ENCODE measurements at regions not wholly inside any gene's neighbourhood (a gene's known extent, or its start where the extent isn't known, plus 50 kb on each side); places are given as distances from the start of the nearest gene placed in this dataset.
"Not testable (repeated sequence)": the region's sequence is repeated elsewhere in the genome, so short reads cannot be mapped to it uniquely, and the experiment has no call there.

DNA sequence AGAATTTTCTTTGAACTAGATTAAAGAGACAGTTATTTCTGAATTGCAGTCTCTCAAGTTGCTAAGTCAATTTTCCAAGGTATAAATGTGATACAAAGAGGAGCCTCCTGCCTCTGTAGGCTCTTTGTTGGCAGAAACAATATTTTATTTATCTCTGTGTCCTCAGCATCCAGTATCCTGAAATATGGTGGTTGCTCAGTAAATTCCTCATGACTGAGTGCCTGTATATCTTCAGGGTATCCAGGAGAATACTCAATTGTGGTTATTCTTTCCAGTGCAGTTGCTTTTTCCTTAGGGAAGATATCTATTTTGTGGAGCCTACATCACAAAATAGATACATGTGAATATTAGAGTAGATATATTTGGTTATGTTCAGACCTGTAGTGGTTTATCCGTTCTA is 144.8 kb upstream of the FERD3L start:
- DNase-seq = no peak

DNA sequence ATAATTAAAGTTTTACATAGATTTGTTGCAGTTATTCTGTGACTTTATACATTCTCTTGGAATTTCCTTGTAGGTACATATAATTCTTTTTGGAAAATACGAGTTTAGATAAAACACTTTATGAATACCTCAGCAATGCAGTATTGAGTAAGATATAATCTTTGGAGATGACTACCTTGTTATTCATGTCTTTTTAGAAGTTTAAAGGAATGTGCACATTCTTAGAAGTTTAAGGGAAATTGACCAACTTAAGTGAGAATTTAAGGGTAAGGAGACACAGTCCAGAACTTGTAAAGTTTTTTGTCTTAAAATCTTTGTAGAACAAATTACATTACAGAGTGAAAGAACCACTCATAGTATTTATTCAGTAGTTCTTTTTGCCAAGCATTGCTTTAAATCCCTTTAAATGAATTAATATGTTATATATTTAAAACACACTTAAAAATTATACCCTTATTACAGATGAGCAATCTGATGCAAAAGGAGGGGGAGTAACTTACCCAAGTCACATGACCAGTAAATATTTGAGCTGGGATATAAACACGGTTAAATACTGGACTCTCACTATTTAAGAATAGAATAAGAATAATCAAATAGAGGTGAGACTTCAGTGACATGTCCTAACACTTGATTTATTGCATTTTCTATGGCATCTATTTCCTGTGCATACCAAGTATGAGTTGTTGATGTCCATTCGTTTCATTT is 139.5 kb upstream of the FERD3L start:
- no peak for DNase-seq

DNA sequence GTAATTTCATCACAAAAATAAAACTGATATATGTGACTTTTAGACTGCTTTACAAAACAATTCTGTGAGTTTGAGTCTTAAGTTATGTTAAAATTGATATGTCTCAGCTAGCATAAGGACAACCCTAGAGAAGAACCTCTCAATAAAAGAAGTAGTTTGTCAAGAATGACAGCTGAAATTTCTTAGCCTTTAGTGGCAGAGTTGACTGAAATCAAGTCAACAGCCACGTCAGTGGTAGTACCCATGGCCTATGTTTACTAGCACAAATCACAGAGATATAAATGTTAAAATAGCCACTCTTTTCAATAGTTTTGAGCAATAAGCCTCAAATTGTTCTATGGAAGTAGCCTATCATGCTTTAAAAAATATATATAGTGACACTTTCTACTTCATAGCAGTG is 138.9 kb upstream of the FERD3L start:
- DNase-seq = no peak

DNA sequence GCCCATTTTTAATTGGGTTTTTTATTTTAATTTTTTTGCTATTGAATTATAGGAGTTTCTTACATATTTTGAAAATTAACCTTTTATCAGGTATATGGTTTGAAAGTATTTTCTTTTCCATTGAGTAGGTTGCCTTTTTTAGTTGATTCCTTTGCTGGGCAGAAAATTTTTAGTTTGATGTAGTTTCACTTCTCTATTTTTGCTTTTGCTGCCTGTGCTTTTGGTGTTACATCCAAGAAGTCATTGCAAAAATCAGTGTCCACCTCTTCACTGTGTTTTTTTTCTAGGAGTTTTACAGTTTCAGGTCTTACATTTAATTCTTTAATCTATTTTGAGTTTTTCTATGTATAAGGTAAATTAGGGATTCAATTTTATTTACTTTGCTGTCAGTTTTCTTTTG is 129.8 kb upstream of the FERD3L start:
- DNase-seq = no peak

DNA sequence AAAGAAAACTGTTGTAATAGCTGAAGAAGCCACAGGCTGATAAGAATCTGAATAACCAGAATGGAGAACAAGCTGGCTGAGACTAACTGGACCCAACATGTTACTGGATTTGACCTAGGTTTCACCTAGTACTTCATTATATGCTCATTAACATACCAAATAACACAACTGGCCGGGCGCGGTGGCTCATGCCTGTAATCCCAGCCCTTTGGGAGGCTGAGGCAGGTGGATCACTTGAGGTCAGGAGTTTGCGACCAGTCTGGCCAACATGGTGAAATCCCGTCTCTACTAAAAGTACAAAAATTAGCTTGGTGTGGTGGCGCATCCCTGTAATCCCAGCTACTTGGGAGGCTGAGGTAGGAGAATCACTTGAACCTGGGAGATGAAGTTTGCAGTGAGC is 127.1 kb upstream of the FERD3L start:
- not testable (repeated sequence) for DNase-seq

DNA sequence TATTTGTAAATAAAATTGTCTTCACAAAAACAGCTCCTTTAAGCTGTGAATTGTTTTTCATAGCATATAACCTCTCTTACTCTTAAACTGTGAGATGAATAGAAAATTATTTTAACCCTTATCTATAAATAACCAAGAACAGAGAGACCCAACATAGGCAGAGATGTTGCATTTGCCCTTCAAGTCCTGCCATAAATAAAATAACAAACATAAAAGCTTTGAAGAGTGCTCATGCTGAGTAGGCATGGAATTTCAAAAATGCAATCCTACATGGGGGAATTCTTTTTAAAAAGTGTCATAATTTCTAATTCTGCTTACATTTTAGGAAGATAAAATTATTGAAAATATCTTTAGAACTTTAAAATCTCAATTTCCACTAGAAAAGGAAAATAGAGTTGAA is 124.1 kb upstream of the FERD3L start:
- no peak for DNase-seq

DNA sequence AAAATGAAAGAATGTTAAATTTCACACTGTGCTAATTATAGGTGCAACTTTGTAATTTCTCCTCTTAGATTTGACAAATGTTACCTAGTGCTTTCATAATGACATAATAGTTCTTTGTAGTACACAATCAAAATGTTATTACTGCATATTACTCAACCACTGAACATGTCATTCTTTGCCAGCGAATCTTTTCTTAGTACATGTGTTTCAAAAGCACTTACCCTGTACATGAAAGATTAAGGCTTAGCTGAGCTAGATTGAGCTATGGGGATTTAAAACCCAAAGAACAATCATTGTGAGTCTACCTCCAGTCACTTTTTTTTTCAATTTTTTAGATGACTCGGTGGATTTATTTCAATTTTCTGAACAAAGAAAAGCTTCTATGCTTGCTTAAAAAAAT is 123.5 kb upstream of the FERD3L start:
- DNase-seq = no peak

DNA sequence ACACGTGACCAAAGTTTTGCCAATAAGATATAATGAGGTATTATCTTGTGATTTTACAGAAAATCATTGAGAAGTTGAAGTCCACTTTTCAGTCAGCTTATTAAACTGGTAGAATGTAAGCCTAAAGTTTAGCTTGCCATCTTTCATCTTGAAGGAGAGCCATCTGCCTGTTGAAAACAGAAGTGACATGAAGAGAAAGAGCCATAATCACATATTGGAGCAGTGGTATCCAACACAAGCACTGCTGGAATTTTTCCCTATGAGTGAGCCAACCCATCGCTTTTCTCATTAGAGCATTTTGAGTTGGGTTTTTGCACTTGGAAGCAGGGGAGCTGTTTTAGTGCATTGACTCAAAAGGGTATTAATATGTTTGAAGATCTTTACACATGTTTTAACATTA is 117.6 kb upstream of the FERD3L start:
- no peak for DNase-seq

DNA sequence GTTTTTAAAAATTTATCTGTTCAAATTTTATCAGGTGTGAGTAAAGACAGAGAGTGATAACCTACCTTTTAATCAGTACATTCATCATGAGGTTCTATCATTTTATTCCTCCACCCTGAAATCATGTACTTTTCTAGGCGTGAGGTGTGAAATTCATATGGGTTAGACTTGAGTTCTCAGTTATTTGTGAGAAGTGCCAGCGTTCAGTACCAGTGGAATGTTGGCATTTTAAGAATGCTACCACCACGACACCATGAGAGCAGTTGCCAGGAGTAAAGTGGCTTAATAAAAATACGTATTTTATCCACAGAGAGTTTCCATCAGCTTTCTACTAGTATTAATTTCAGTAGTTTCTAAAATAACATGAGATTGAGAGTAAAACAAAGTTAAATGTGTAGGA is 104.1 kb upstream of the FERD3L start:
- DNase-seq = no peak

DNA sequence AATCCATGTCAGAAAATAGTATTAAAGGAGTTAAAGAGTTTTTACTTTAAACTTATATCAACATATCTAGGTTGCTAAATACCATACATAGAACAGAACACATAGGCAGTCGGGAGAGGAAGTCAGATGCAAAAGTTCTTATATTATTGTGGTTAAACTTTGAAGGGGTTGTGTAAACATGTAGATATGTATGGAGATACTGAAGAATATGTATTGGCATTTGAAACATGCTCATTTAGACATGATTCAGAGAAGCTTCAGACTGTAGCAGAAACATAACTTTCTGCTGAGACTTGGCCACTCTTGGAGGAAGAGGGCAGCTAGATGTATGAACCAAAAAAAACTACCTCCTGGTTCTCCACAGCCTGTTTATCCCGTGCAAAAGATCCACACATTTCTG is 103.5 kb upstream of the FERD3L start:
- DNase-seq = no peak

DNA sequence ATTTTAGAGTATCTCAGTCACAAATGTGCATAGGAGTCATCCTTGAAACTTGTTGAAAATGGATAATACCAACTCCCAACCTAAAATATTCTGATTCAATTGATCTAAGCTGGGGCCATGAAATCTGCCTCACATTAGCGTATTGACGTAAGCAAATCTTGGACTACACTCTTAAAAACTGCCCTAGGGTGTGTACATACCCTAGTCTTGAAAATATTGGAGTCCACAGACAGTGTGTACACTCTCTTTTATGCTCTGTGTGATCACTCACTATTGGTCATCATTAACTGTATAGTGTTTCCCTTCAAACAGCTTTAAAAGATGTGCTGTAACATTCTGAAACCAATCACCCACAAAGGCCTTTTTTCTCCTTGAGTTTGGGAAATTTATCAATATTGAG is 102.9 kb upstream of the FERD3L start:
- no peak for DNase-seq

DNA sequence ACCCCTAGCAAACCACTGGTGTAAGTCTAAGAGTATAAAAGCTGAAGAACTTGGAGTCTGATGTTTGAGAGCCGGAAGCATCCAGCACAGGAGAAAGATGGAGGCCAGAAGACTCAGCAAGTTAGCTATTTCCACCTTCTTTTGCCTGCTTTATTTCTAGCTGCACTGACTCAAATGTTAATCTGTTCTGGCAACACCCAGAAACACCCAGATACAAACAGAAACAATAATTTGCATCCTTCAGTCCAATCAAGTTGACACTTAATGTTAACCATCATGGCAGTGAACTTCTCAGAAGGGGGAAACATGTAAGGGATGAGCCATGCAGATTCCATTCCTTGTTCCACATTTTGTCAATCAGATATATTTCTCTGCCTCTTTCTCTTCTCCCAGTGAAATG is 101.8 kb upstream of the FERD3L start:
- no peak for DNase-seq

DNA sequence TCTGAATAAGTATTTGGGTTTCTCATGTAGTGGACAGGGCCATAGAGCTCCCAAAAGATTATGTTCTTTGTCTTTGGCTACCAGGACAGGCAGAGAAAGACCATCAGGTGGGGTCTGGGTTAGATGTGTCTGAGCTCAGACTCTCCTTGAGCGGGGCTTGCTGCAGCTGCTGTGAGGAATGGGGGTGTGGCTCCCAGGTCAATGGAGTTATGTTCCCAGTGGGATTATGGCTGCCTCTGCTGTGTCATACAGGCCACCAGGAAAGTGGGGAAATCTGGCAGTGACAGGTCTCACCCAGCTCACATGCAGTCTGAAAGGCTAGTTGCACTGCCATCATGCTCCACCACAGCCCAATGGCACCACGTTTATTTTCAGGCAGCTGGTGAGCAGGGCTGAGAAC is 97.0 kb upstream of the FERD3L start:
- no peak for DNase-seq

DNA sequence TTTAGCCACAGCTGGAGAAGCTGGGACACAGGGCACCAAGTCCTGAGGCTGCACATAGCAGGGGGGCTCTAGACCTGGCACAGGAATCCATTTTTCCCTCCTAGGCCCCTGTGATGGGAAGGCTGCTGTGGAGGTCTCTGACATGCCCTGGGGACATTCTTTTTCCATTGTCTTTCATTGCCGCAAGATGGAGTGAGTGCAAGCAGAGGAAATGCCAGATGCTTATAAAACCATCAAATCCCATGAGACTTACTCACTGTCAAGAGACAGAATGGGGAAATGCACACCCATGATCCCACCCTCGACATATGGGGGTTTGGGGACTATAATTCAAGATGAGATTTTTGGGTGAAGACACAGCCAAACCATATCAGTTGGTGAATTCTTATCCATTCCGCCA is 94.7 kb upstream of the FERD3L start:
- DNase-seq = no peak

DNA sequence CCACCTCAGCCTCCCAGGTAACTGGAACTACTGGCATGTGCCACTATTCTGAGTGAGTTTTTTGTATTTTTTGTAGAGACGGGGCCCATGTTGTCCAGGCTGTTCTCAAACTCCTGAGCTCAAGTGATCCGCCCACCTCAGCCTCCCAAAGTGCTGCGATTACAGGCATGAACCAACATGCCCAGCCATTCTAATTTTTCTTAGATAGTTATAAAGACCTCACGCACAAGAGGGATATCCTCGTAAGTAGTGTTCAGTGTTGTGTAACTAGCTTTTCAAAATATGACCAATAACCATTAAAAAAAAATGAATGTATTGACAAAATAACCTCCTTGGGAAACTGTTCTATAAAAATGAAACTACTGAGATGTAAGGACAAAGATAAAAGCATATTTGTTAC is 90.5 kb upstream of the FERD3L start:
- no peak for DNase-seq

DNA sequence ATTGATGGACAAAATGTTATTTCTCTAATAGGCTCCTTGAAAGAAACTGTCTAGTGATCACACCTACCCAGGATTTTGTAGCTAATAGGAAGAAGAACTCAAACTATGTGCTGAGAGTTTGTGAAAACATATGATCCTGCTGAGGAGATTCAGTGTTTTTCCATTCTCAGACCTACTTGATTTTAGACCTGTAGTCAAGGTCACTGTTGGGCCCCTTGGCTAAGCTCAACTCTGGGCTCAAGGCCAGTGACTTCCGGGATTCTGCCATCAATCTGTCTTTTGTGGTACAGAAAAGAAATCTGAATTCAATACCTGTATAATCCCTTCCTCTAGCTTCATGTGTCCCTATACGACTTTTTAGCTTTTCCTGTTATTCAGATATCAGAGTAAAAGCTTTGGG is 79.7 kb upstream of the FERD3L start:
- no peak for DNase-seq

DNA sequence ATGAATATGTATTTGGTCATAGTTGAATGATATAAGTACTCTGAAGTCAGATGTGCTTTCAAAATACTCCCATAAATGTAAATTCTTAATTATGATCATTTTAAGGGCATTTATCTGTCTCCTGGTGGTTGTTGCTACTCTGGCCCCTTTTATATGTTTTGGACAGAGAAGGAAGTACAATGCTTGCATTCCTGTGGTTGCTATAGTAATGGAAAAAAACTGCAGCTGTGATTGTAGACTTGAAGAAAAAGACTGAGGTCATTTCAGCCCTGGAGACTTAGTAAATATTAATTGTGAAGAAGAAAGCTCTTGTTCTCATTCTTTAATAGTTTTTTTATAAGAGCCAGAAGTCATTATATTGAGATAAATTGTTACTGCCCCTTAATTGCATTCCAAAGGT is 70.2 kb upstream of the FERD3L start:
- DNase-seq = no peak

DNA sequence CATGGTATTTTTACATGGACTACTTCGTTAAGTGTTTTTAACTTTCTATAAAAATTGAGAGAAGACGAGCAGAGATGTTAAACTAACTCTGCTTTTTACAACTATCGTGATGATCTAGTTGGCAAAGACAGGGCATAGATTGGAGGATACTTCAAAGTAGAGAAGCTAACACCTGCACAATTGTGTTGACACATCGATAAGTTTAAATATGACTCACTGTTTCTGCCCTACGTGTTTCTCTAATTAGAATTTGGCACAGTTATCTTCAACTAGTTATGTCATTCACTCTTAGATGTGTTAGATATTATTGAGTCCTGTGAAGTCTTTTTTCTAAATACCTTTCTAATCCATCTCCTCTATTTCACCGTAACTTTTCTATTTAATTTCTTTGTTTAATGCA is 68.5 kb upstream of the FERD3L start:
- no peak for DNase-seq

DNA sequence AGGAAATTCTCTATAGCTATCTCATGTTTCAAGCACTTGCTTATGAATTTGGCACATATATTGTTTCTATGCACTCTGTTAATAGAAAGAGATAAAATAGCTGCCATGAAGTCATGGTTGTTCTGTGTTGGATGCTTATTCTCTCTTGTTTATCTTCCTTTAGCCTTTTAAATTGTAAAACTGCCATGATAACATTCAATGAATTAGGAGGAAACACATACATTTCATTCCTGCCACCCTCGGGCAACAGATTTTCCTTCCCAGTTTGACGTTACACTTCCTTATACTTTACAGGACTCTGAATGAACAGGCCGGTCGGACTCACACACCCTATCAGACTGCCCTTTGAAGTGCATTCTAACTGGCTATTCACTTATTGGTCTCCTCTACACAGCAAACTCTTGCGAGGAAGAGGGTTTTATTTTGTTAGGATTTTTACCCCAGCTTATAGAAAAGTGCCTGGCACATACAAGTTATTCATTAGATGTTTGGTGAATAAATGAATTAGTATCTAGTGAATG is 65.7 kb upstream of the FERD3L start:
- no peak for DNase-seq

DNA sequence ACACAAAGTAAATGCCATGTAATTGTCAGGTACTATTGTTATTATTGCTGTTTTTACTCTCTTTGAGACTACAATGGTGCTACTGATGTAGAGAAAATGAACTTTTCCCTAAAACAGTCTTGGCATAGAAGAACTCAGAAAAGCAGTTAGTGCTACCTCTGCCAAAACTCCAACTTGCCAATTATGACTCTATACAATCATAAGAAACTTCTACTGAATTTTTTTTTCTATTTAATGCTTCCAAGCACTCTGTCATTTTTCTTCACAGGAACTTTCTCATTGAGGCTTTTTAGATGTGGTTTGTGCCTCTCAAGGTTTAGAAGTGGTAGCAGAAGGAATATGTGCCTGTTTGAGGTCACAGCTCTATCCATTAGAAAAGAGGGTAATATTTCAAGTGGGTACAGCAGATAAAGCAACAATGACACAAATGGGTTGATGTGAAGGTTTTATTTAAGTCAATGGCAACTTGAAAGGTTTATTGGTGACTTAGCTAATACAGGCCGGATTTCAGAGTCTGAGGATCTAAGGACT is 64.0 kb upstream of the FERD3L start:
- no peak for DNase-seq

DNA sequence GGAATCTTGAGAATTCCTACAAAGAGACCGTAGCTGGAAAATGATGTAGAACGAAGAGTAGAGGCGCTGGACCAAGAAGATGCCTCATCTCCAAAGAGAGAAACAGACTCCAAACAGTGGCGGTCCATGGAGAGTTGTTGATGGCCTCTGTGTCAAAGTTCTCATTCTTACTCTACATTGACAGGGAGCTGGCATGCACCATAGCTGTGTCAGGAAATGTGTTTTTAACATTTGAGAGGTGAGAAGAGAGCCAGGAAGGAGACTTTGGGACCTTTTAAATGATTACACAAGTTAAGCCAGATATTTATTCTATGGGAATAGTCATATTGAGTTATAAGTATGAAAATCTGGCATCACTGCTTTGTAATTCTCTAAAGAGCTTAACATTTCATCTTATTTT is 61.5 kb upstream of the FERD3L start:
- DNase-seq = no peak

DNA sequence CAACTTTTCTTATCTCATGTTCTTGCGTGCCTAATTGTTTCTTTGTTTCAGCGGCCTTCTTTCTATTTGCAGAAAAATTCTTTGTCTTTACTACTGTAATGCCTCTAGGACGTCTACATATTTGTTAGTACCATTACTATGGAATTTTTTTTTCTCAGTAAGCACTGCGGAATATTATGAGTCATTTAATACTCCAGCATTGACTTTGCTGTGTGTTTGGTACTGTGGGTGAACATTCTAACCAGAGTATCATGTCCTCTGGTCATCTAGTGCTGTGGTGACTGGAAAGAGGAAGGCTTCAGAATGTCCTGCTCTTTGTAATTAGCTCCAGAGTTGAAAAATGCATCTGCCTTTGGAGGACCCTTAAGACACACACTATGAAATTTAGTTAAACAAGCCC is 58.5 kb upstream of the FERD3L start:
- DNase-seq = no peak

DNA sequence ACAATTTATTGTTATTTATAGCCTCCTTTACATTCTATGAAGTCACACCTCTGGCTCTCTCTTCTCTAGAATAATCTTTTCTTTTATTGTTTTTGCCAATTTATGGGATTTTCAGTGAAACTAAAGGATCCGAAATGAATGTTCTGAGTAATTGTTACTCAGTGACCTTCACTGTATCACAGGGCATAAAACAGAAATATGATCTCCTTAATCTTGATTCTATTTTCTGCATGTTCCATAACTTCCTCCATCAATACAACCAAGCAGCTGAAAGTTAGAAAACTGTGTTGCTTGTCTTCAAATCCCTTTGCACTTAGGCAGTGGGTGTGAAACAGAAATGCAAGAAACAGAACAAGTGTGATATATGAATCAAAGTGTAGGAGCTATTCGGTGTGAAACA is 57.4 kb upstream of the FERD3L start:
- no peak for DNase-seq
